HepG2 (cell line): ENCODE measurements at regions not wholly inside any gene's neighbourhood (a gene's known extent, or its start where the extent isn't known, plus 50 kb on each side); places are given as distances from the start of the nearest gene placed in this dataset.

Experiments
- FOXA1 ChIP-seq, 2 experiments: fragments of 450-650 bp in 1 of 2; sonication (generic) in 1 of 2; formaldehyde crosslinking in 1 of 2; IDR thresholded peaks; 2 replicates each; pipeline versions ENCODE4 v1.4.0 to v1.6.1; 2016 to 2020; ENCODE audit warnings: missing genetic modification reagents in 1 of 2
- ZSCAN30 ChIP-seq: sonication (generic); formaldehyde crosslinking; IDR thresholded peaks from 2 replicates; pipeline ENCODE4 v1.5.0; 2020; ENCODE audit warnings: mild to moderate bottlenecking, missing genetic modification reagents
- TF ChIP-seq, protein P1 (sequence below): sonication (generic); formaldehyde crosslinking; IDR thresholded peaks from 2 replicates; pipeline ENCODE4 v1.8.0; 2022; ENCODE audit warnings: missing genetic modification reagents, mild to moderate bottlenecking, borderline replicate concordance
- TF ChIP-seq, protein P2 (sequence below): IDR thresholded peaks from 2 replicates; pipeline ENCODE4 v1.6.1; 2016; ENCODE audit warnings: missing compliant biosample characterization, missing genetic modification reagents, borderline replicate concordance

DNA sequence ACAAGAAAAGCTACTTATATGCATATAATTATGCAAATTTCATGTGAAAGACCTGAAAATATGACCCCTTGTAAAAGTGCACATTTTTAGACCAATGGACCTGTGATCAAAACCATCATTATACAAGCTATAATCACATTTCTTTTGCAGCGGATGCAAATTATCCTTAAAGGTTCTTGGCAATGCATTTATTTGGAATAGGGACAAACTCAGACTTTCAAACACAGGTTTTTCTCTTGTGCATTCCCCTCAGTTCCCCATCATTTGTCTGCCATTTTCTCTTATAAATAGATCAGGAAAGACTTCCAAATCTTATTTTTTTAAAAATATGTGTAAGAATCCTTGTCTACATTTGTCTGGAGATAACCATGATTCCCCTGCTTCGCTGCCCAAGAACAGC, 954.2 kb upstream of the NRXN1 start:
- TF ChIP-seq, protein P1, sequence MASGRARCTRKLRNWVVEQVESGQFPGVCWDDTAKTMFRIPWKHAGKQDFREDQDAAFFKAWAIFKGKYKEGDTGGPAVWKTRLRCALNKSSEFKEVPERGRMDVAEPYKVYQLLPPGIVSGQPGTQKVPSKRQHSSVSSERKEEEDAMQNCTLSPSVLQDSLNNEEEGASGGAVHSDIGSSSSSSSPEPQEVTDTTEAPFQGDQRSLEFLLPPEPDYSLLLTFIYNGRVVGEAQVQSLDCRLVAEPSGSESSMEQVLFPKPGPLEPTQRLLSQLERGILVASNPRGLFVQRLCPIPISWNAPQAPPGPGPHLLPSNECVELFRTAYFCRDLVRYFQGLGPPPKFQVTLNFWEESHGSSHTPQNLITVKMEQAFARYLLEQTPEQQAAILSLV (CRISPR knock-in tag), result no peak
- TF ChIP-seq, protein P2, sequence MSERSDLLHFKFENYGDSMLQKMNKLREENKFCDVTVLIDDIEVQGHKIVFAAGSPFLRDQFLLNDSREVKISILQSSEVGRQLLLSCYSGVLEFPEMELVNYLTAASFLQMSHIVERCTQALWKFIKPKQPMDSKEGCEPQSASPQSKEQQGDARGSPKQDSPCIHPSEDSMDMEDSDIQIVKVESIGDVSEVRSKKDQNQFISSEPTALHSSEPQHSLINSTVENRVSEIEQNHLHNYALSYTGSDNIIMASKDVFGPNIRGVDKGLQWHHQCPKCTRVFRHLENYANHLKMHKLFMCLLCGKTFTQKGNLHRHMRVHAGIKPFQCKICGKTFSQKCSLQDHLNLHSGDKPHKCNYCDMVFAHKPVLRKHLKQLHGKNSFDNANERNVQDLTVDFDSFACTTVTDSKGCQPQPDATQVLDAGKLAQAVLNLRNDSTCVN (CRISPR knock-in tag), result no peak
- TF ChIP-seq ZSCAN30 (CRISPR knock-in tag) (no peak), FOXA1 (IDR thresholded peaks at IDR 0.05) (no peak), FOXA1 (CRISPR knock-in tag; IDR thresholded peaks at IDR 0.05) (no peak)
